Panc1 (cell line): ENCODE measurements at regions not wholly inside any gene's neighbourhood (a gene's known extent, or its start where the extent isn't known, plus 50 kb on each side); places are given as distances from the start of the nearest gene placed in this dataset.

Experiments used
- ATAC-seq: fragments of 200-7000 bp; cut with Tn5 transposase; 2 replicates; pipeline ENCODE4 v1.9.1; 2020; ENCODE audit warnings: mild to moderate bottlenecking, moderate library complexity
- BruUV-seq: library from RNA; stranded (reverse); fragments of 400-500 nt; replicated peaks from 2 replicates; lab custom pipeline; 2021; lab: Mats Ljungman, UMichigan
- CTCF ChIA-PET: fragments of 300-600 bp; sonication (Branson Sonifier 250); formaldehyde crosslinking; loops from one replicate; lab custom pipeline; 2022; ENCODE audit warnings: antibody characterized with exemption; lab: Charles Lee
- POLR2A ChIA-PET: fragments of 300-600 bp; sonication (Branson Sonifier 250); formaldehyde crosslinking; loops from one replicate; lab custom pipeline; 2022; ENCODE audit warnings: antibody characterized with exemption; lab: Charles Lee
- DNase-seq: peaks from one replicate; pipeline ENCODE4 v3.0.0-alpha.2; 2010; ENCODE audit warnings: low read depth, low spot score
- H3K27ac ChIP-seq: 2 replicates; pipeline ENCODE4 v1.5.1; 2011; ENCODE audit warnings: mild to moderate bottlenecking, low read length, inconsistent platforms
- H3K27me3 ChIP-seq: fragments of 200-500 bp; sonication (Bioruptor generic); 2 replicates; pipeline ENCODE4 v1.6.0; 2014; ENCODE audit warnings: low read length, inconsistent platforms; ENCODE audit not compliant: control insufficient read depth, insufficient read depth
- H3K36me3 ChIP-seq: fragments of 200-500 bp; sonication (Bioruptor generic); 2 replicates; pipeline ENCODE4 v1.5.1; 2014; ENCODE audit warnings: inconsistent platforms, mild to moderate bottlenecking, low read length, moderate library complexity; ENCODE audit not compliant: control insufficient read depth, insufficient read depth
- H3K4me1 ChIP-seq: 2 replicates; pipeline ENCODE4 v1.5.1; 2011; ENCODE audit warnings: inconsistent platforms, mild to moderate bottlenecking, low read length, moderate library complexity; ENCODE audit not compliant: control insufficient read depth, insufficient read depth
- H3K4me3 ChIP-seq, 2 experiments: 2 replicates each; pipeline ENCODE4 v1.5.1; 2011 to 2012; ENCODE audit warnings: low read depth in 2 of 2, low read length in 2 of 2, mild to moderate bottlenecking in 2 of 2, inconsistent platforms in 1 of 2, moderate library complexity in 1 of 2
- H3K9me3 ChIP-seq: fragments of 200-500 bp; sonication (Bioruptor generic); 2 replicates; pipeline ENCODE4 v1.5.1; 2014; ENCODE audit warnings: low read depth, mild to moderate bottlenecking, inconsistent platforms, low read length, moderate library complexity; ENCODE audit not compliant: control insufficient read depth, insufficient read depth
- POLR2AphosphoS5 ChIP-seq: IDR thresholded peaks from 2 replicates; pipeline ENCODE4 v1.6.1; 2012; ENCODE audit warnings: mild to moderate bottlenecking, low read depth, low read length, moderate library complexity
- SIN3A ChIP-seq: IDR thresholded peaks from 2 replicates; pipeline ENCODE4 v1.6.1; 2012; ENCODE audit warnings: low read depth, mild to moderate bottlenecking, low read length, moderate library complexity, borderline replicate concordance; ENCODE audit not compliant: insufficient read depth
- TCF7L2 ChIP-seq: IDR thresholded peaks from 2 replicates; pipeline ENCODE4 v1.6.1; 2011; ENCODE audit warnings: mild to moderate bottlenecking, low read depth, low read length, inconsistent platforms
- in situ Hi-C: cut with HindIII; loops from 2 replicates; pipeline ENCODE4 v1.10.0; 2016; ENCODE audit warnings: low sequenced_read_pairs, low pct_unique_long_range_greater_than_20kb
- intact Hi-C: fragments of 100-400 bp; cut with micrococcal nuclease; formaldehyde crosslinking; loops from one replicate; pipeline ENCODE4 v1.10.0; 2022; ENCODE audit not compliant: unreplicated experiment
- TF ChIP-seq, protein P1 (sequence below): fragments of 450-650 bp; IDR thresholded peaks from 2 replicates; pipeline ENCODE4 v1.5.1; 2017; ENCODE audit warnings: mild to moderate bottlenecking
- TF ChIP-seq, protein P2 (sequence below), 2 experiments: IDR thresholded peaks; 2 replicates each; pipeline ENCODE4 v1.6.1; 2011 to 2012; ENCODE audit warnings: low read depth in 2 of 2, control low read depth in 1 of 2, low read length in 1 of 2, mild to moderate bottlenecking in 1 of 2, moderate library complexity in 1 of 2; ENCODE audit not compliant: insufficient read depth in 1 of 2

DNA sequence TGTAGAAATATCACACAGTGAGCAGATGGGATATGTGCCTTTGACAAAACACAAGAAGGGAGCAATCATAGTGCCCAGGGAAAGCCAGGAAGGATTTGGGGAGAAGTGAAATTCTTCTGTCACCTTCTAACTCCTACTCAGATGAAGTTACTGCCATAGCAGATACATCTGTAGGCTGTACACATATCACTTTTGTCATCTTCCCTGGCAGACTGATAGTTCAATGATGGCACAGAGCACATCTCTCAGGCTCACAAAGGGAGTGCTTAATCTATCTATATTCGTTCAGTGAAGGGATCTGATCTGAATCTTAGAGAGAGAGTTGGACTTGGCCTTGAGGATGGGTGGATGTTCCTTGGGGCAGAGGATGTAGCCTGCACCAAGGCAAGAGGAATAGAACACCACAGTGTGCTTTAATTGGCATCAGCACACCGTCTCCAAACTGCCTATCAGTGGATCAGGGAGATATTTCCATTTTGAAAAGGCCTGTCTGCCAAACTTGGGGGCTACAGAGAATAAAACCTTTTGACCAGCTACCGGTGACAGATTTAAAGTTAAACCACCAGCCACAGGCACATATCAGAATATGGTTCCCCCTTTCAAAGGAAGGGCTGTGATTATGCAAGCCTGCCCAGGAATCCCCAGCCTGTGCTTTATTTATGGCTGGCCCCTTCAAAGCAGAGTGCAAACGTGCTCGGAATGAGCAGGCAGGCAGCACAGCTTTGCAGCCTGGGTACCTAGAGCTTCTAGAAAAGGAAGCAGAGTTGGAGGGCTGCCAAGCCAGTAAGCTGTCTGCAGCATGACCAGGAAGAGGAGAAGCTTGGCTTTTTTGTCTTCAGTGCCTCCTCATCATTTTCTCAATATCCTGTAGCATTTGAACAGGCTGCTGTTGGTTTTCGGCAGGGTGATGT is 165.5 kb upstream of the DYRK2 start:
- Histone ChIP-seq H3K27me3 (no peaks in the 10 kb centered on the region; the same call in 1 of the 2 replicates), H3K4me3 (no peak overlapping the region), H3K36me3 (no peaks in the 10 kb centered on the region), H3K4me1 (no peaks in the 10 kb centered on the region), H3K27ac (no peak overlapping the region), H3K9me3 (no peaks in the 10 kb centered on the region)
- intact Hi-C loops (no loop called here), in situ Hi-C loops (no loop called here)
- CTCF ChIA-PET = no interaction called here
- ATAC-seq (no peak), DNase-seq (no peak)
- POLR2A ChIA-PET = no interaction called here
- no TSS peak for BruUV-seq
- TF ChIP-seq SIN3A = no peak
- TF ChIP-seq POLR2AphosphoS5 = no peak

DNA sequence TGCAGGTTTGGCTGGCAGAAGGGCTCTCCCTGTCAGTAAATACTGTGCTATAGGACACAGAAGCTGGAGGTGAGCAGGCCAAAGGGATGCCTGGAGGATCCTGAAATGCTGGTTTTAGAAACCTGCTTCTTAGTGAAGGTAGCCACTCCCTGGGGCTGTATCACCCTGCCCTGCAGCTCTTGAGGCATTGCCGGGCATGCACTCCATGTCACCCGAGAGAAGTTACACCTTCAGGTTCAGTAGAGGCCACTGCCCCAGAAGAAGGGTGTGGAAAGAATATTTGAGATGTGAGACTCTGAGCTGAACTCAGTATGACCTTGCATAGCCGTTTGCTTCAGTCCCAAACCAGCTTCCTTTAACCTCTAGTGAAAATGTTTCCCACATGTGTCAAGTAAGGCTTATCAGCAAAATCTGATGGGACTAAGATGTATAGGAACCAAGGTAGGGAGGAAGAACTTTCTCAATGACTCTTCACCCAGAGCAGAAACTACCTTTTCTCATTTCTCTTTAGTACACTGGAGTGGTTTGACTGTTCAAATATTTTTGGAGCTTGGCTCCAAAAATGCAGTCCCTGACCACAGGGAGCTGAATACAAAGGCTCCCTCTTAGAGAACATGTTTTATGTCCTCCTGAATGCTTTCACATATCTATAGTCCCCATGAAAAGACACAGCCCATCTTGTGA is 164.5 kb upstream of the DYRK2 start:
- no TSS peak for BruUV-seq
- ATAC-seq (no peak), DNase-seq (no peak)
- H3K27ac ChIP-seq = no peak overlapping the region
- no peaks in the 10 kb centered on the region for H3K9me3 ChIP-seq
- H3K36me3 ChIP-seq = no peaks in the 10 kb centered on the region
- in situ Hi-C loops = no loop called here
- ChIA-PET CTCF (no interaction called here), POLR2A (no interaction called here)
- TF ChIP-seq POLR2AphosphoS5 = no peak
- no peak for TF ChIP-seq SIN3A
- TF ChIP-seq, protein P1, sequence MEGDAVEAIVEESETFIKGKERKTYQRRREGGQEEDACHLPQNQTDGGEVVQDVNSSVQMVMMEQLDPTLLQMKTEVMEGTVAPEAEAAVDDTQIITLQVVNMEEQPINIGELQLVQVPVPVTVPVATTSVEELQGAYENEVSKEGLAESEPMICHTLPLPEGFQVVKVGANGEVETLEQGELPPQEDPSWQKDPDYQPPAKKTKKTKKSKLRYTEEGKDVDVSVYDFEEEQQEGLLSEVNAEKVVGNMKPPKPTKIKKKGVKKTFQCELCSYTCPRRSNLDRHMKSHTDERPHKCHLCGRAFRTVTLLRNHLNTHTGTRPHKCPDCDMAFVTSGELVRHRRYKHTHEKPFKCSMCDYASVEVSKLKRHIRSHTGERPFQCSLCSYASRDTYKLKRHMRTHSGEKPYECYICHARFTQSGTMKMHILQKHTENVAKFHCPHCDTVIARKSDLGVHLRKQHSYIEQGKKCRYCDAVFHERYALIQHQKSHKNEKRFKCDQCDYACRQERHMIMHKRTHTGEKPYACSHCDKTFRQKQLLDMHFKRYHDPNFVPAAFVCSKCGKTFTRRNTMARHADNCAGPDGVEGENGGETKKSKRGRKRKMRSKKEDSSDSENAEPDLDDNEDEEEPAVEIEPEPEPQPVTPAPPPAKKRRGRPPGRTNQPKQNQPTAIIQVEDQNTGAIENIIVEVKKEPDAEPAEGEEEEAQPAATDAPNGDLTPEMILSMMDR = no peak
- TF ChIP-seq, protein P2, sequence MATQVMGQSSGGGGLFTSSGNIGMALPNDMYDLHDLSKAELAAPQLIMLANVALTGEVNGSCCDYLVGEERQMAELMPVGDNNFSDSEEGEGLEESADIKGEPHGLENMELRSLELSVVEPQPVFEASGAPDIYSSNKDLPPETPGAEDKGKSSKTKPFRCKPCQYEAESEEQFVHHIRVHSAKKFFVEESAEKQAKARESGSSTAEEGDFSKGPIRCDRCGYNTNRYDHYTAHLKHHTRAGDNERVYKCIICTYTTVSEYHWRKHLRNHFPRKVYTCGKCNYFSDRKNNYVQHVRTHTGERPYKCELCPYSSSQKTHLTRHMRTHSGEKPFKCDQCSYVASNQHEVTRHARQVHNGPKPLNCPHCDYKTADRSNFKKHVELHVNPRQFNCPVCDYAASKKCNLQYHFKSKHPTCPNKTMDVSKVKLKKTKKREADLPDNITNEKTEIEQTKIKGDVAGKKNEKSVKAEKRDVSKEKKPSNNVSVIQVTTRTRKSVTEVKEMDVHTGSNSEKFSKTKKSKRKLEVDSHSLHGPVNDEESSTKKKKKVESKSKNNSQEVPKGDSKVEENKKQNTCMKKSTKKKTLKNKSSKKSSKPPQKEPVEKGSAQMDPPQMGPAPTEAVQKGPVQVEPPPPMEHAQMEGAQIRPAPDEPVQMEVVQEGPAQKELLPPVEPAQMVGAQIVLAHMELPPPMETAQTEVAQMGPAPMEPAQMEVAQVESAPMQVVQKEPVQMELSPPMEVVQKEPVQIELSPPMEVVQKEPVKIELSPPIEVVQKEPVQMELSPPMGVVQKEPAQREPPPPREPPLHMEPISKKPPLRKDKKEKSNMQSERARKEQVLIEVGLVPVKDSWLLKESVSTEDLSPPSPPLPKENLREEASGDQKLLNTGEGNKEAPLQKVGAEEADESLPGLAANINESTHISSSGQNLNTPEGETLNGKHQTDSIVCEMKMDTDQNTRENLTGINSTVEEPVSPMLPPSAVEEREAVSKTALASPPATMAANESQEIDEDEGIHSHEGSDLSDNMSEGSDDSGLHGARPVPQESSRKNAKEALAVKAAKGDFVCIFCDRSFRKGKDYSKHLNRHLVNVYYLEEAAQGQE (IDR thresholded peaks at IDR 0.05; ENCODE audit: insufficient read depth in 1 of 2, low read depth in 2 of 2, low read length in 1 of 2) = no peak
- TF ChIP-seq TCF7L2 = no peak
- H3K27me3 ChIP-seq = no peaks in the 10 kb centered on the region; the same call in 1 of the 2 replicates
- H3K4me3 ChIP-seq = no peak overlapping the region
- H3K4me1 ChIP-seq = no peaks in the 10 kb centered on the region
- intact Hi-C loops = no loop called here
